Hepatic stellate cell (primary cell): ENCODE measurements at regions not wholly inside any gene's neighbourhood (a gene's known extent, or its start where the extent isn't known, plus 50 kb on each side); places are given as distances from the start of the nearest gene placed in this dataset.

Experiments
- DNase-seq: peaks from one replicate; pipeline ENCODE4 v3.0.0; 2011; ENCODE audit warnings: low spot score

DNA sequence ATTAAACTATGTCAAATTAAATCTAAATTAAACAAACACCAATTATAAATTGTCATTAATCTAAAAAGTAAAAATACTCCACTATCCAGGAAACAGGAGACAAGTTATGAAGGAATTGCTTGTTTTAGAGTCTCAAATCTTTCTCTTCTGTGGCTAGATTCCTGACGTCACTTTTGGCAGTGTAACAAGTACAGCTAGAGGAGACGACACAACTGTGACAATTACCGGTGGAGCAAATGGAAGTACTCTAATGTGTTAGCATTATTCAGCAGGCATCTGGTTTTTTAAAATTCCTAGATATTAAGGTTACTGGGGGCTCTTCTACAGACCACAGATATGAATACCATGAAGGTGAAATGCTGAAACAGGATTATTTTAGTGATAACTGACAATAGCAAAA, 1042.7 kb downstream of the EPHA7 start:
- no peak for DNase-seq

- DNase-seq: no peak
These were observed 1047.8 kb downstream of the EPHA7 start for GRCh38 chr6:92371211-92372208.

GRCh38 chr6:92369309-92369708, 1050.0 kb downstream of the EPHA7 start:
- DNase-seq: no peak

DNA sequence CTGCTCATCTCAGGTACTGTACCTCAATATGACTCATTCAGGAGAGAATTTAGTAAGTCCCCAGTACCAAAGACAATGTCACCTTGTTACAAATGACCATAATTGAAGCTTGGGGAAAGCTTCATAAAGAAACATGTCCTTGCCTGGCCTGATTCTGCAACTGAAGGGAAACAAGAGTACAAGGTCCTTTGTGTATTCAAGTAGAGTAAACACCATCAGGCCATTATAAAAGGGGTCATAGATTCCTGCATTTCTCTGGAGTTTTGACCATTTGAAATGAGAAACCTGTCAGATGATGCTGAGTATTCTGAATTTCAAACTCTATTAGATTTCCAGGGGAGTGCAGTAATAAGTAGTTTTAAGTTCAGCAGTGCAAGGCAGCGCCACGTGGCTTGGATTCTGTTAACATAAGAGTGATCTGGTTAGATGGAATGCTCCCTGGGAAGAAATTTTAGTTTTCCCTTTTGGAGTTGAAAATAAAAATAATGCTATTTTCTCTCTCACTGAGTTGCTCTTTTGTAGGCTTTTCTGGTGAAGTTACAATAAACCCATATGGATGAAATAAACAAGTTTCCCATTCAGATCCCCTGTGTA, 1054.3 kb downstream of the EPHA7 start:
- DNase-seq: no peak

GRCh38 chr6:92363111-92363510, 1056.2 kb downstream of the EPHA7 start:
- no peak for DNase-seq

- DNase-seq: no peak
These were observed 1057.0 kb downstream of the EPHA7 start for GRCh38 chr6:92362404-92362803.

GRCh38 chr6:92361990-92362389, 1057.4 kb downstream of the EPHA7 start:
- DNase-seq: no peak

DNA sequence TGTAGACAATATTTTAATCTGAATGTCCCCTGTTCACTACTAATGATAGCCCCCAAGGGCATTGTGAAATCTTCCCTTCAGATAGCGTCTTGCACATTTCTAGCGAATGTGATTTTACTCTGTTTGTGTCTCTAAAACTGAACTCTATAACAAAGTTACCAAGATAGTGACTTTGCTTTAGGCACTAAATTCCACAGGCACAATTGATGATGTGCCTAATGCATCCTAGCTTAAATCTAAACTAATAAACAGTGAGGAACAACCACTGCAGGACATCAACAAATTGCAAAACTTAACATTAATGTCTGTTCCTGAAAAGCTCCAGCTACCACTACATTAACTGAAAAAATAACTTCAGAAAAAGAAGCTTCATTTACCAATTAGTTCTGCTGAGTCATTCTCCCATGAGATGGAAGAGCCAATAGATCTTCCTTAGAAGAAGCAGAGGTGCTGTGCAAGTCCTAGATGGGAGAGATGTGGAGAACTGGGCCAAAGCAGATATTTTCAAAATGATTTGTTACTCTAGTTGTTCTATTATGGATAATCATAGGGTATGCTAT, 1065.0 kb downstream of the EPHA7 start:
- no peak for DNase-seq

DNA sequence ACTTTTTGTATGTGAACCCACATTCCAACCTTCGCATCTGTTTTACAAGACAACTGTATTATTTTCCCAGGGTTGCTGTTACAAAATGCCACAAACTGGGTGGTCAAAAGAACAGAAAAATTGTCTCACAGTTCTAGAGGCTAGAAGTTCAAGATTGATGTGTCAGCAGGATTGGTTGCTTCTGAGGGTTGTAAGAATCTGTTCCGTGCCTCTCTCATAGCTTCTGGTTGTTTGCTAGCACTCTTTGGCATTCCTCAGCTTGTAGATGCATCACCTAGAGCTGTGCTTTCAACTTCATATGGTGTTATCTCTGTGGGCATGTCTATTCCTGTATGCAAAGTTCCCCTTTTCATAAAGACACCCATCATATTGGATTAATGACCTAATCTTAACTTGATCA, 1067.2 kb downstream of the EPHA7 start:
- DNase-seq: no peak

GRCh38 chr6:92341201-92341600, 1078.2 kb downstream of the EPHA7 start:
- no peak for DNase-seq

GRCh38 chr6:92339936-92340640, 1079.3 kb downstream of the EPHA7 start:
- no peak for DNase-seq

DNA sequence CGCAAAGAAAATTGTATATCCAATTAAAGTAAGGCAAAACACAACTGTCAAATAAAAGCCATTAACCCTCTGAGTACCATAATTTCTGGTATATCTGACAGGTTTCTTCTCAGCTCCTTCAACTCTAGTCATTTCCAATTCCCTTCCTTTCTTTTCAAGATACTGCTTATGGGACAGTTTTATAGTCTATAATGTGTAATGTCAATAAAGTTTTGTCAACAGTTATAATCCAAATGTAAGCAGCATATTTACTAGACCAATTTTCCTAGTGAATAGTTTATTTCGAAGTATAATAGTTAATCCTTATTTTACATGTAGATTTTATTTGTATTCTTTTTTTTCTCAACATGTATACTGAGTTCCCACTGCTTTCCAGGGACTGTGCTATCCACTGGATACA, 1081.8 kb downstream of the EPHA7 start:
- DNase-seq: no peak

- DNase-seq: no peak
These were observed 1090.0 kb downstream of the EPHA7 start for GRCh38 chr6:92329208-92329847.

GRCh38 chr6:92315312-92315711, 1104.0 kb downstream of the EPHA7 start:
- DNase-seq: no peak

DNA sequence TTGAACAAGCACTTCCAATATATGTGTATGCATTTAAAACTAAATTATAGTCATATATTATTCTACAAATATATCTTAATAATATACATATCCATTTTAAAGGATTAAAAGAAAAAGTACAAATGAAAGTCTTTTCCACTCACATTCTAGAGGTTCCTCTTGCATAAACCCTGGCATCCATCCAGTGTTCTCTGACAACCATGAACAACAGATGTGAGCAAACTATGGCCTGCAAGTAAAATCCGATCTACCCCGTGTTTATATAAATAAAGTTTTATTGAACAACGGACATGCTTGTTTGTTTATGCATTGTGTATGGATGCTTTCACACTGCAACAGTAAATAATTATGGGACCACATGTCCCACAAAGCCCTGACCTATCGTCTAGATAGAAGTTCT, 1122.3 kb downstream of the EPHA7 start:
- DNase-seq: no peak

- no peak for DNase-seq
These were observed 1127.3 kb downstream of the EPHA7 start for GRCh38 chr6:92292067-92292466.

DNA sequence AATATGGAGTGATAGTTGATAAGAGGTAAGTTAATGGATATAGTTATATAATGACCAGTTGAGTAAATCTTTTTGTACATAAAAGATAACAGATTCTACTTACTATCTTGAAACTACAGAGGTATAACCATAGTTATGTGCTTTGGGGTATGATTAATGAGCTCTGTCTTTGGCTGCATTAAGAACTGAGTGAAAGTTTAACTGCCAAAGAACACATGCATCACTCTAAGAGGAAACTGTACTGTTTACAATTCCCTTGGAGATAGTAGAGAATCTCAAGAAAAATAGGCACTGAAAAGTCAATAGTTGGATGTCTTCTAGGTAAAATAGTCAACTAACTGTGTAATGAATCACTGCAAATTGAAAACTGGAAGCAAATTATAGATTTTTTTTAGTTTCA, 1129.5 kb downstream of the EPHA7 start:
- no peak for DNase-seq

GRCh38 chr6:92281571-92282076, 1137.7 kb downstream of the EPHA7 start:
- DNase-seq: no peak

DNA sequence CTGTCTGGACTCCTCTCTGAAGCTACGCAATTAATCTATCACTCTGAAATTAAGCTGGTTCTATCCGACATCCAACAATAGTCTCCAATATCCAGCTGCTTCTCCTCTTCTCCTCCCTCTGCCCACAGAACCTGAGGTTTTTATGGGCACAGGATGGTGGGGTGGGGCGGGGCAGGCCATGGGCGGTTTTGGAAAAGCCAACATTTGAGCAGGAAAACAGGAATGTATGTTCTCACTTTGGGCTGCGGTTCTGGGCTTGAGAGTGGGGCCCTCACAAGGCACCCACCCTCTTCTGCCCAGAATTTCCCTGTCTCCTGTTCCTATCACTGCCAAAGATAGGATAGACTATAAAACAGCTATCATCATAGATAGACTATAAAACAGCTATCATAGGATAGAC, 1144.2 kb downstream of the EPHA7 start:
- DNase-seq: no peak

DNA sequence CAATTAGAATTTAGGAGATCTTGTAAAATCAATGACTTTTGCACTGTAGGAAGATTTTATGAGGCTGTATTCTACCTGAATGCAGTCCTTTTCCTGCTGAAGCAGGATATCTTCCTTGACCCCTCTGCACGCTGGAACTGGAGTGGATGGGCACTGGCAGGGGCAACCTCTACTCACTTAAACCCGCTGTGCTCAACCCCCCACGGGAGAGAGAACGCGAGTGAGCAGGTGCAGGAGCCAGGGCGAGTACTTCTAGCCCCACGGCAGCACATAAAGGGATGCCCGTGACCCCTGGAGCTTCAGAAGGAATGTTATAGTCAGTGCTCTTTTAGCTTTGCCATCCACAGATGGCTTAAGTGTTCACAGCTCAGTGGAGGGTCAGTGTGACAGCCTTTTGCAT, 1144.8 kb downstream of the EPHA7 start:
- no peak for DNase-seq

DNA sequence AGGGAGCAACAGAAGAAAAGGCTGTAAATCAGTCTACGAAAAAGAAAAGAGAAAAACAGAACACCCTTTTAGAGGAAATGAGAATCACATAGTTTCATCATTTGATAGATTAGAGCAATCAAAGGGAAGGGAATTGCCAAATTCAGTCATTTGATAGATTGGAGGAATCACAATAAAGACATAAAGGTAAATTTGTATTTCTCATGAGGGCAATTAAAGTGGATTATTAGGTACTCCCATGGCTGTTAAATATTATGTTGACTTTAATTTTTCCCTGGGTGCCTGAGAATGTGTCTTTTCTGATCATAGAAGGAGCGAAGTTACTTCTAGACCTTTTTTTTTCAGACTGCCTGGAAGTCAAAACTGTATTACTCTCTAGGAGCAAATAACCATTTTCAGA, 1145.7 kb downstream of the EPHA7 start:
- DNase-seq: no peak

GRCh38 chr6:92271091-92271490, 1148.3 kb downstream of the EPHA7 start:
- no peak for DNase-seq
